ENCODE measurements at regions not wholly inside any gene's neighbourhood (a gene's known extent, or its start where the extent isn't known, plus 50 kb on each side); places are given as distances from the start of the nearest gene placed in this dataset.

DNA sequence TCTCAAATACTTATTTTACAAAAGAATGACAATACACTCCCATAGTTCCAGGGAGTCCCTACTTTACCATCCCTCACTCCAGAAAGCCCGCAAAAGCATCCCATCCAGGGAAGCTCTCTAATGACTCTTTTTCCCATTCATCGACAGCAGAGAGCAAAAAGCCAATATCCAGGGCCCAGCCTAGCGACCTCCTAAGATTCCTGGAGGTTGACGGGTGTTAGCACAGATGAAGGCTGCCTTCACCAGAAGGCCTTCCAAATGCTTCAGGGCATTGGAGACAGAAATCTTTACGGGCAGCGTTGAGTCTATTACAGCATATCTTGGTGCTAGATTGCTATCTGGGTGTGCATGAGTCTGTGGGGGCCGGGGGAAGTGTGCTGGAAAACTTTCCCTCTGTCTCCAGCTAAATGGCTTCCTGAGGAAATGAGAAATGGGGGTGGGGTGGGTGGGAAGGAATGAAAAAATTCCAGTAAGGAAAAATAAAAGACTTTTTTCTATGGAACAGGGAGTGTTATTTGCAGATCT lies 136.6 kb downstream of the PROX1 start:
- TF ChIP-seq JUNB (IDR thresholded peaks at IDR 0.05; ENCODE audit: unreplicated experiment) (no peak), EZH2 (IDR thresholded peaks at IDR 0.05; ENCODE audit: low read depth, unreplicated experiment) (no peak), POLR2AphosphoS5 (IDR thresholded peaks at IDR 0.05; ENCODE audit: low read depth) (no peak)
- TF ChIP-seq, protein P1, sequence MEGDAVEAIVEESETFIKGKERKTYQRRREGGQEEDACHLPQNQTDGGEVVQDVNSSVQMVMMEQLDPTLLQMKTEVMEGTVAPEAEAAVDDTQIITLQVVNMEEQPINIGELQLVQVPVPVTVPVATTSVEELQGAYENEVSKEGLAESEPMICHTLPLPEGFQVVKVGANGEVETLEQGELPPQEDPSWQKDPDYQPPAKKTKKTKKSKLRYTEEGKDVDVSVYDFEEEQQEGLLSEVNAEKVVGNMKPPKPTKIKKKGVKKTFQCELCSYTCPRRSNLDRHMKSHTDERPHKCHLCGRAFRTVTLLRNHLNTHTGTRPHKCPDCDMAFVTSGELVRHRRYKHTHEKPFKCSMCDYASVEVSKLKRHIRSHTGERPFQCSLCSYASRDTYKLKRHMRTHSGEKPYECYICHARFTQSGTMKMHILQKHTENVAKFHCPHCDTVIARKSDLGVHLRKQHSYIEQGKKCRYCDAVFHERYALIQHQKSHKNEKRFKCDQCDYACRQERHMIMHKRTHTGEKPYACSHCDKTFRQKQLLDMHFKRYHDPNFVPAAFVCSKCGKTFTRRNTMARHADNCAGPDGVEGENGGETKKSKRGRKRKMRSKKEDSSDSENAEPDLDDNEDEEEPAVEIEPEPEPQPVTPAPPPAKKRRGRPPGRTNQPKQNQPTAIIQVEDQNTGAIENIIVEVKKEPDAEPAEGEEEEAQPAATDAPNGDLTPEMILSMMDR (conservative IDR thresholded peaks at IDR 0.05; ENCODE audit: low read depth in 2 of 2), result no peak

Measured in GM23338 (cell line).